K562 (cell line): ENCODE measurements at regions not wholly inside any gene's neighbourhood (a gene's known extent, or its start where the extent isn't known, plus 50 kb on each side); places are given as distances from the start of the nearest gene placed in this dataset.

Experiments
- ATF3 ChIP-seq, 2 experiments: fragments of 450-650 bp in 1 of 2; sonication (generic) in 1 of 2; formaldehyde crosslinking in 1 of 2; IDR thresholded peaks in 1 of 2; conservative IDR thresholded peaks in 1 of 2; 2 replicates each; pipeline versions ENCODE4 v1.6.1 to v1.8.1; 2016 to 2023; ENCODE audit warnings: mild to moderate bottlenecking in 2 of 2, moderate library complexity in 2 of 2, inconsistent platforms in 1 of 2, missing genetic modification reagents in 1 of 2
- ATF7 ChIP-seq: fragments of 450-650 bp; IDR thresholded peaks from 2 replicates; pipeline ENCODE4 v1.7.1; 2014; ENCODE audit warnings: mild to moderate bottlenecking, moderate library complexity
- CHCHD3 ChIP-seq: fragments of 250-450 bp; sonication (Bioruptor Pico); IDR thresholded peaks from 2 replicates; pipeline ENCODE4 v2.1.2; 2022; ENCODE audit warnings: mild to moderate bottlenecking
- HDAC3 ChIP-seq: fragments of 450-650 bp; IDR thresholded peaks from 2 replicates; pipeline ENCODE4 v1.6.1; 2018; ENCODE audit warnings: borderline replicate concordance, mild to moderate bottlenecking, moderate library complexity; ENCODE audit not compliant: partially characterized antibody
- IRF2 ChIP-seq: sonication (generic); formaldehyde crosslinking; IDR thresholded peaks from 2 replicates; pipeline ENCODE4 v1.8.1; 2022; ENCODE audit warnings: mild to moderate bottlenecking, missing genetic modification reagents
- MAFK ChIP-seq: IDR thresholded peaks from 2 replicates; pipeline ENCODE4 v1.6.1; 2011; ENCODE audit warnings: low read length, improper control_type of control experiment
- PKNOX1 ChIP-seq: fragments of 450-650 bp; IDR thresholded peaks from 2 replicates; pipeline ENCODE4 v1.6.1; 2016
- SMARCE1 ChIP-seq: fragments of 450-650 bp; IDR thresholded peaks from 2 replicates; pipeline ENCODE4 v1.7.1; 2016; ENCODE audit warnings: mild to moderate bottlenecking
- ZNF143 ChIP-seq: sonication (generic); formaldehyde crosslinking; IDR thresholded peaks from 2 replicates; pipeline ENCODE4 v1.9.0; 2022; ENCODE audit warnings: mild to moderate bottlenecking, missing genetic modification reagents
- ZNF384 ChIP-seq: IDR thresholded peaks from 2 replicates; pipeline ENCODE4 v1.6.1; 2012; ENCODE audit warnings: low read depth, low read length, improper control_type of control experiment
- ZNF436 ChIP-seq: fragments of 250-450, 450-650 bp; sonication (Bioruptor Pico); formaldehyde crosslinking; IDR thresholded peaks from 2 replicates; pipeline ENCODE4 v1.7.0; 2020; ENCODE audit warnings: mild to moderate bottlenecking
- ZNF583 ChIP-seq: fragments of 250-450 bp; sonication (Bioruptor Pico); IDR thresholded peaks from 2 replicates; pipeline ENCODE4 v1.4.0; 2020
- ZZZ3 ChIP-seq: fragments of 450-650 bp; IDR thresholded peaks from 2 replicates; pipeline ENCODE4 v1.6.1; 2016; ENCODE audit warnings: antibody characterized with exemption, mild to moderate bottlenecking, moderate library complexity
- TF ChIP-seq, protein P1 (sequence below), 2 experiments: IDR thresholded peaks in 1 of 2; conservative IDR thresholded peaks in 1 of 2; 2 replicates each; pipeline ENCODE4 v1.6.1; 2016; ENCODE audit warnings: low read depth in 2 of 2, mild to moderate bottlenecking in 1 of 2, missing compliant biosample characterization in 1 of 2, missing genetic modification characterization in 1 of 2, moderate library complexity in 1 of 2

DNA sequence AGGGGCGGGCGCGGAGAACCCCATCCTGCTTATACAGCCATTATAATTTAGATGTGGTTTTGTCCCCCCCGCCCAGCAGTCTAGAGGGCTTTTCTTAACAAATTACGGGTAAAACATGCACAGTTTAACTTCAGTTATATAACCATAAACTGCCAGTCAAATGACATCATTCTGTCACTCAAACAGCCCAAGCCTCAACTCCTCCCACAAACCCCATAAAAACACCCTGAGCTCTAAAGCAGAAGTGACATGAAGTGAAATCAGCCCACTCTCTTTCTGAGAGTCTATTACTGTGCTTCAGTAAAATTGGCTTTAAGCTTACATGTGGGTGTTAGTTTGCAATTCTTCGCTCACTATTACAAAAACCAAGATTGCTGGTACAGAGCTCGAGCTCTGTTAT, 705.1 kb upstream of the GCFC2 start (continued):
- TF ChIP-seq ATF3 (IDR thresholded peaks at IDR 0.05) (peak; percentile 43; the same call in 1 of the 2 replicates), ATF3 (CRISPR knock-in tag; conservative IDR thresholded peaks at IDR 0.05) (no peak), HDAC3 (no peak), MAFK (no peak), ATF7 (peak; percentile 56; the same call in 1 of the 2 replicates), PKNOX1 (peak; percentile 94), IRF2 (CRISPR knock-in tag) (no peak), ZNF384 (peak; percentile 15; the same call in 1 of the 2 replicates), SMARCE1 (no peak), ZNF436 (CRISPR knock-in tag) (no peak), ZNF583 (no peak), ZNF143 (CRISPR knock-in tag) (no peak), ZZZ3 (no peak), CHCHD3 (CRISPR knock-in tag) (no peak)
- TF ChIP-seq, protein P1, sequence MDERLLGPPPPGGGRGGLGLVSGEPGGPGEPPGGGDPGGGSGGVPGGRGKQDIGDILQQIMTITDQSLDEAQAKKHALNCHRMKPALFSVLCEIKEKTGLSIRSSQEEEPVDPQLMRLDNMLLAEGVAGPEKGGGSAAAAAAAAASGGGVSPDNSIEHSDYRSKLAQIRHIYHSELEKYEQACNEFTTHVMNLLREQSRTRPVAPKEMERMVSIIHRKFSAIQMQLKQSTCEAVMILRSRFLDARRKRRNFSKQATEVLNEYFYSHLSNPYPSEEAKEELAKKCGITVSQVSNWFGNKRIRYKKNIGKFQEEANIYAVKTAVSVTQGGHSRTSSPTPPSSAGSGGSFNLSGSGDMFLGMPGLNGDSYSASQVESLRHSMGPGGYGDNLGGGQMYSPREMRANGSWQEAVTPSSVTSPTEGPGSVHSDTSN (CRISPR knock-in tag; IDR thresholded peaks at IDR 0.05; ENCODE audit: low read depth), result no peak
- TF ChIP-seq, protein P1 (tag; conservative IDR thresholded peaks at IDR 0.05; ENCODE audit: low read depth), result peak; percentile 89
